HG03520 (cell line): ENCODE measurements at regions not wholly inside any gene's neighbourhood (a gene's known extent, or its start where the extent isn't known, plus 50 kb on each side); places are given as distances from the start of the nearest gene placed in this dataset.
"Not testable (repeated sequence)": the region's sequence is repeated elsewhere in the genome, so short reads cannot be mapped to it uniquely, and the experiment has no call there.

Source experiments
- ATAC-seq: cut with Tn5 transposase; IDR thresholded peaks from one replicate; pipeline ENCODE4 v1.9.1; 2021; ENCODE audit warnings: mild to moderate bottlenecking, moderate library complexity; ENCODE audit not compliant: unreplicated experiment

DNA sequence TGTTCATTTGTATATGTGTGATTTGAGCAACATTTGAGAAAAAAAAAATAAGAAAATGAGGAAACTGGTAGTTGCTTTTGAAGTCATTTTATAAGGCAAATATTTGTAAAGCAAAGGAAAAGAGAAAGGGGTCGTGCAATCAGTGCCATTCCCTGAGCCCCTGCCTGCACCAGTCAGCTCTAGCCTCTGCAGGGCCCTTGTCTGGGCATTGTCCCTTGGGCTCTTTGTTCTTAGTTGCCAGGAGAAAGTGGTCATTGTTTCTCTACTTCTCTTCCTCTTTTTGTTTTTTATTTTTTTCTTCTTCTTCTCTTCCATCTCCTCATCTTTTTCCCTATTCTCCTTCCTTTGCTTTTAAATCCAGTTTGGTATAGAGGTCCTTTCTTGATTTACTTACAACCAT lies 175.3 kb upstream of the CREB1 start:
- ATAC-seq, result no peak

GRCh38 chr2:207356567-207356966 lies 173.2 kb upstream of the CREB1 start:
- ATAC-seq, result no peak

GRCh38 chr2:207357216-207357615 lies 172.5 kb upstream of the CREB1 start:
- ATAC-seq, result no peak

DNA sequence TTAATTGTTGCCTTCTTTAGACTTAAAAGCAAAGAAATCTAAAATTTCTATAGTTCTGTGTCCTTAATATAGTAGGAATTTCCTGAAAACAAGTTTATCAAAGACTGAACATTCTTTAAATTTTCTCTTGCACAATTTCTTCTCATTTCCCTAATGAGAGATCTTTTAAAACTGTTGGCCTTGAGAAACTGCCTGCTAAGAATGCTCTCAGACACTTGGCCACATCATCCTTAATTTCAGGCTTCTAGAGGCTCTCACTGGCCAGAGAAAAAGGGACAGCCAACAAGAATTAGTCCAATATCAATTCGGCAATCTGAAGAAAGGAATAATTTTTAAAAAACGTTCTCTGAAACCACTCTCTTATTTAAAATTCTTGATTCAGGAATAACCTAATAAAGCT lies 167.0 kb upstream of the CREB1 start:
- ATAC-seq, result no peak

- no peak for ATAC-seq
Observed at GRCh38 chr2:207363761-207364290, 165.9 kb upstream of the CREB1 start.

DNA sequence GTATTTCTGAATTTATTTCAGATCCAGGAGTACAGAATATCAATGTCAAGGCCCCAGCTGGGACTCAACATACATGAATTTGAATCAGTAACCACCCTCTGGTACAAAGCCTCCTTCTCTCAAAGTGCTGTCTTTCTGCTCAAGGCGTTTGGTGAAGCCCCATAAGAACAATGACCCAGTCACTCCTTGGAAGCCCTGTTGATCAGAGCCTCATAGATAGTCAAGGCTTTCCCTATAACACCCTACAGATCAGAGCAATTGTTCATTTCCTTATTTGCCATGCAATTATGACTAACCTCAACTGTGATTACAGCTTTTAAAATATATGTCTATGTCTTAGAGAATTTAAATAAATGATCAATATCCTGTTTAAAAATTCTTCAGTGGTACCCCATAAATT lies 159.1 kb upstream of the CREB1 start:
- ATAC-seq, result no peak

- ATAC-seq, result no peak
Observed at GRCh38 chr2:207371877-207372276, 157.9 kb upstream of the CREB1 start.

GRCh38 chr2:207372483-207372882 lies 157.3 kb upstream of the CREB1 start:
- no peak for ATAC-seq

DNA sequence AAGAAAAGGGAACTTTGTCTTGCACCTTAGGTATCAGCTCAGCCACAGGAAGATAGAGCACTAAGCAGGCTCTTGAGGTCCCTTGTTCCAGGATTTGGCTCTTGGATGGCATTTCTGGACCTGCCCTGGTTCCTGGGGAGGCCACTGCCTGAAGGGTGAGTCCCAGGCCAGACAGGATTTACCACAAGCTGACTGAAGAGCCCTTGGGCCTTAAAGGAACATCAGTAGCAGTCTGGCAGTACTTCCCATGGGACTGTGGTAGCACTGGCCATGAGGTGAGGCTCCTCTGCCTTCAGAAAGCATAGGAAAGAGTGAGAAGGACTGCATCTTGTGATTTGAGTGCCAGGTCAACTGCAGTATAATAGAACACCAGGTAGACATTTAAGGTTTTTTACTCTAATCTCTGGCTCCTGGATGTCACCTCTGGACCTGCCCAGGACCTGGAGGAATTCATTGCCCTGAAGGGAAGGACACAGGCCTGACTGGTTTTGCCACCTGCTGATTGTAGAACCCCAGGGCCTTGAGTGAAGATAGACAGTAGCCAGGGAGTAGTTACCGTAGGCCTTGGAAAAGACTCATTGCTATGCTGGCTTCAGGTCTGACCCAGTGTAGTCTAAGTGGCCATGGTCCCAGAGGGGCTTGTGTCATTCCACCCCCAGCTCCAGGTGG lies 154.4 kb upstream of the CREB1 start:
- ATAC-seq, result no peak

DNA sequence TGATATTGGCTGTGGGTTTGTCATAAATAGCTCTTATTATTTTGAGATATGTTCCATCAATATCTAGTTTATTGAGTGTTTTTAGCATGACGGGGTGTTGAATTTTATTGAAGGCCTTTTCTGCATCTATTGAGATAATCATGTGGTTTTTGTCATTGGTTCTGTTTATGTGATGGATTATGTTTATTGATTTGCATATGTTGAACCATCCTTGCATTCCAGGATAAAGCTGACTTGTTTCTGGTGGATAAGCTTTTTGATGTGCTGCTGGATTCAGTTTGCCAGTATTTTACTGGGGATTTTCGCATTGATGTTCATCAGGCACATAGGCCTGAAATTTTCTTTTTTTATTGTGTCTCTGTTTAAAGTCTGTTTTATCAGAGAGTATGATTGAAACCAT lies 151.1 kb upstream of the CREB1 start:
- ATAC-seq, result not testable (repeated sequence)

DNA sequence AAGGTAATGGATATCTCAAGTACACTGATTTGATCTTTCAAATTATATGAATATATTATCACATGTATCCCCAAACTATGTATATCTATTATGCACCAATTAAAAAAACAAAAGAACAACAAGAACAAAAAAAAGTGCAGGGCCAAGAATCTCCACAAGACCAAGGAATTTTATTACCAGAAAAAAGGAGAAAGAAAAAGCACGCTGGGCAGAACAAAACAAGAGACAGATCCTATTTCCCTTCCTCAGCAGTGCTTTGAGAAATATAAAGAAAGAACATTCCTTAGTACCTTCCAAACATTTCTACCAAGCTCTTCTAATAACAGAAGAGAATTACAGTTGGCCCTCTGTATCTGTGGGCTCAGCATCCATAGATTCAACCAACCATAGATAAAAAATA lies 144.7 kb upstream of the CREB1 start:
- ATAC-seq, result no peak

GRCh38 chr2:207385903-207386302 lies 143.9 kb upstream of the CREB1 start:
- ATAC-seq, result no peak

GRCh38 chr2:207387001-207387571 lies 142.7 kb upstream of the CREB1 start:
- ATAC-seq, result no peak

DNA sequence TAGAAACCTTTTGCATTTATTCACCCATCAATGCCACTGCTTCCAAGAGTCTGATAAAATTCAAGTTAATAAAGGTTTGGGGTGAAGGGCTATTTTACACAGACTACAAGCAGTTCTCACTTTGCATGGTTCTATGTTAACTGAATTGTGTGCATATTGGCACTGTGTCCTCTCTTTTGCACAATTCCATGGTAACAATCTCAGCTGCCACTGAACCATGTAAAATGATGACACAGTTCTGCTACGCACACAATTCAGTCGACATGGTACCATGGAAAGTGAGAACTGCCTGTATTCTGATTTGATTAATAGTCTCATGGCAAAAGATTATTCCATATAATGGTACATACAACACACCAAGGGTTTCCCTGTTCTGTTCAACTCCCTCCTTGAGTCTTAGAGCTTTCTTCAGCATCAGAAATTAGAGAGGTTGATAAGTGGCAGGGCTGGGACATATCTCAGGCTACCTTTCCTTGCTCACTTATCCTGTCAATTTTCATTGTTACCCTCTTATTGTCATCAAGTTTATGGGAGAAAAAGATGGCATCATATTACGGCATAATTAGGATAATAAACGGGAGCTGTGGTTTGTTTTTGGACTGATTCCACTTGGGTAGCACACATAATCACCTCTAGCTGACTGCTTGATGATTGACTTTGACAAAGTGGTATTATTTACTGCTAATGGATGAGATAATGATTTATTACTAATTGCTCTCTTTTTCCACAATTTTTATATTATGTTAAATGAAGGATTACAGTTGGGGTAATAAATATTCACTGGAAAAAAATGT lies 139.3 kb upstream of the CREB1 start:
- ATAC-seq, result no peak

DNA sequence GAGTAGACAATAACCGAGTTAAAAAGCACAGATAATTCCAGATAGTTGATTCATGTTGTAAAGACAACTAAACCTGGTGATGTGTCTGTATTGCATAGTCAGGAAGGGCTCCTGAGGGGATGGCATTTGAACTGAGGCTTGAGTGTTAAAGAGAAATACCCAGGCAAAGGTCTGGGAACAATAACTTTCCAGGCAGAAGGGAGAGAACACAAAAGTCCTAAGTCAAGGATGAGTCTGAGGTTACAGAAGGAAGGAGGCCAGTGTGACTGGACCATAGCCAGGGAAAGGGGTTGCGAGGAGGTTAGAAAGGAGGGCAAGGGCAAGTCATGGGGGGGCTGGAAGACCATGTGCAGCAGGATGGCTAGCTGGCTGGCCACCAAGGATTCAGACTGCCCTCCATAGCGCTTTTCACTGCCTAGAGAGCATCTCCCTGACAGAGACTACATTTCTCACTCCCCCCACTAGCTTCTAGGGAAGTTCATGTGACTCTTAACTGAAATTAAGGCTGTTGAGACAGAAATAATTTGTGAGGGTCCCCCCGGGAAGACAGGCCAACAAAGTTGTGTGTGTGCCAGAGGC lies 135.5 kb upstream of the CREB1 start:
- no peak for ATAC-seq

DNA sequence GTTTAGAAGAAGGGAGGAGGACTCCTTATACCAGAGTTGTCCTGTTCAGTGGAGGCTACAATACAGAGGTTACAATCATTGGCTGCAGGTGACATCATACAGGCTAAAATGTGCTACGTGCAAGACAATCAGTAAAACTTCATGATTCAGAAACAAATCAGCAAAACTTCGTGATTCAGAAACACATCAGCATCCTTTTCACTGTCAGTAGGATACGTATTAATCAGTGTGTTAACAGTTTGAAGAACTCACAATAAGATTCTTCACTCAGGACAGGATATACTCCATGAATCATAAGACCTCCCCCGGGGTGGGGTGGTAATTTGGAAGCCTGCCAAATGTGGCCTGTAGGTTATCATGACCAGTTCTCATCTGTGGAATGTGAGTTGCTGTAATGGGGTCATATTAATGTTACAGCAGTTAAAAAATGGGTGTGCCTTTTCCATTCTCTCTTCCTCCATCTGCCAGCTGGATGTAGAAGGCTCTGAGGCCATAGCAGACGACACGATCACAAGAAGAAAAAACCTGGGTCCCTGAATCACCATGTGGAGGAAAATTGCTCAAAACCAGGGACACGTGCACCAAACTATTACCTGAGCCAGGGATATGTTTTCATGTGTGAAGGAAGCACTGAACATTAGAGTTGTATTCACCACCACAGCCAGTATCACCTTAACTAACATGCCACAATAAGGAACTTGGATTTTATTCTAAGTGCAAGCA lies 134.8 kb upstream of the CREB1 start:
- ATAC-seq, result no peak

GRCh38 chr2:207395535-207396251 lies 134.1 kb upstream of the CREB1 start:
- no peak for ATAC-seq

- no peak for ATAC-seq
Observed at GRCh38 chr2:207397917-207398655, 131.7 kb upstream of the CREB1 start.

DNA sequence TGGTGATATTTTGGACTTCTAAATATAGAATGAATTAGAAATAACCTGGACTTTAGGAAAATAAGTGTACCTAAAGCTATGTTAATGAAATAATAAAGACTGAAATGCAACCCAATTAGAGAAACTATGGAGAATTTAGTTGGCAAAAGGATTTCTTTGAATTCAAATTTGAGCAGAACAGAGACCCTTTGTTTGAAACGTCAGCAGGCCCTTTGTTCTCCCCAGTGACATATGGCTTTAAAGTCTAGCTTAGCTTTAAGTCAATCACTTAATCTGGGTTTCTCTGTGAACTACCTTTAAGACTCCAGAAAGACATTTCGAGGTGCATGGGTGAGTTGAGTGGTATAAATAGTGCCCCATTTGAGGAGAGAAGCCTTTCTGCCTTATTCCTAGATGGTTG lies 130.5 kb upstream of the CREB1 start:
- no peak for ATAC-seq

DNA sequence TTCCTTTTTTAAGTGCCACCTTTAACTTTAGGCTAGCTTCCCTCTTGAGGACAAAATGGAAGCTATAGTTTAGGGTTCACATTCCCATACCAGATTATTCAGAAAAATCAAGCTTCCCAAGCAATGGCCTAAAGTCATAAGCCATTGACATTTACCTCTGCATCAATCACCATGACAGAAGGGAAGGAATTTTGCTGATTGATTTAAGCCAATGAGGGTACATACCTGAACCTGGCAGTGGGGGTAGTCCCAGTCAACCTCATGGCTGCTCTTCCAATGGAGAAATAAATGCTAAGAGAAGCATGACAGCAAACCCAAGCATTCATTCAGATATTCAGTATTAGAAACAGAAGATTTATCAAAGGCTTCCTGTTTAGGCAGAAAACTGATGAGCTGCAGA lies 128.4 kb upstream of the CREB1 start:
- ATAC-seq, result no peak
